ENCODE measurements at regions not wholly inside any gene's neighbourhood (a gene's known extent, or its start where the extent isn't known, plus 50 kb on each side); places are given as distances from the start of the nearest gene placed in this dataset.
A peak's percentile ranks its signal among the peaks of the same experiment; 100 is the strongest.
"Not testable (repeated sequence)": the region's sequence is repeated elsewhere in the genome, so short reads cannot be mapped to it uniquely, and the experiment has no call there.

GRCh38 chr1:173388352-173388751, 88.8 kb upstream of the PRDX6 start:
- TF ChIP-seq CTCF (IDR thresholded peaks at IDR 0.05), result no peak
- Histone ChIP-seq H3K4me3 (no peak overlapping the region), H3K36me3 (no peaks in the 10 kb centered on the region), H3K4me1 (no peaks in the 10 kb centered on the region), H3K27me3 (no peaks in the 10 kb centered on the region), H3K27ac (no peak overlapping the region), H3K9me3 (no peaks in the 10 kb centered on the region)
- ATAC-seq (no peak), DNase-seq (no peak)
- intact Hi-C loops (cut with DNase I), result no loop called here

GRCh38 chr1:173392895-173393658, 84.1 kb upstream of the PRDX6 start:
- no peak overlapping the region for H3K4me3 ChIP-seq
- DNase-seq (peak in 1 of 4 donors; percentile 7), ATAC-seq (peak; percentile 36)
- intact Hi-C loops (cut with DNase I), result no loop called here
- H3K27me3 ChIP-seq, result no peaks in the 10 kb centered on the region
- H3K36me3 ChIP-seq, result no peaks in the 10 kb centered on the region
- no peak overlapping the region for H3K27ac ChIP-seq
- no peaks in the 10 kb centered on the region for H3K9me3 ChIP-seq
- no peaks in the 10 kb centered on the region for H3K4me1 ChIP-seq
- TF ChIP-seq CTCF (IDR thresholded peaks at IDR 0.05), result no peak

GRCh38 chr1:173393659-173394000, 83.5 kb upstream of the PRDX6 start:
- TF ChIP-seq CTCF (IDR thresholded peaks at IDR 0.05), result no peak
- Histone ChIP-seq H3K9me3 (no peaks in the 10 kb centered on the region), H3K27ac (no peak overlapping the region), H3K36me3 (no peaks in the 10 kb centered on the region), H3K4me3 (no peak overlapping the region), H3K27me3 (no peaks in the 10 kb centered on the region), H3K4me1 (no peaks in the 10 kb centered on the region)
- intact Hi-C loops (cut with DNase I), result no loop called here
- no peak for ATAC-seq
- peak in 2 of 4 donors; percentile 54 to 65 for DNase-seq

- H3K36me3 ChIP-seq; H3K4me1 ChIP-seq; intact Hi-C loops (cut with DNase I); H3K9me3 ChIP-seq; H3K27me3 ChIP-seq; ATAC-seq; H3K27ac ChIP-seq; H3K4me3 ChIP-seq; DNase-seq: not testable (repeated sequence)
Observed at GRCh38 chr1:173394813-173395212, 82.3 kb upstream of the PRDX6 start.

- DNase-seq, result no peak
- Histone ChIP-seq H3K36me3 (no peaks in the 10 kb centered on the region), H3K9me3 (no peaks in the 10 kb centered on the region), H3K27me3 (no peaks in the 10 kb centered on the region), H3K4me3 (no peak overlapping the region), H3K27ac (no peak overlapping the region), H3K4me1 (no peaks in the 10 kb centered on the region)
- intact Hi-C loops (cut with DNase I), result no loop called here
- no peak for TF ChIP-seq CTCF (IDR thresholded peaks at IDR 0.05)
- ATAC-seq, result no peak
Observed at GRCh38 chr1:173395762-173396161, 81.4 kb upstream of the PRDX6 start.
